ENCODE measurements at regions not wholly inside any gene's neighbourhood (a gene's known extent, or its start where the extent isn't known, plus 50 kb on each side); places are given as distances from the start of the nearest gene placed in this dataset.

DNA sequence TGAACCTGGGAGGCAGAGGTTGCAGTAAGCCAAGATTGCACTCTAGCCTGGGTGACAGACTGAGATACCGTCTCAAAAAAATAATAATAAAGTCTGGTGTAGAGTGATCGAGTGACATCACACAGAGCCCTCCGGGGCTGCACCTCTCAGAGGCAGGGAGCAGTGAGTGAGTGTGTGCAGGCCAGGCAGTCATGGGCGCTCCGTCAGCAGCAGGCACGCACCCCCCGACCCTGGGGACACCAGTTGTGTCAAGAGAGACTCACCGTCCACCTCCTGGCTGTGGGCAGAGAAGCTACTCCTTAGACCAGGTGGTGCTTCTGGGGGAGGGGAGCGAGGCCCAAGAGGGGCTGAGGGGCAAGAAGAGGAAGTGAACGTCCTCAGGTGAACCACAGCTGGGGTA lies 91.8 kb downstream of the SIK1 start:
- TF ChIP-seq, protein P1, sequence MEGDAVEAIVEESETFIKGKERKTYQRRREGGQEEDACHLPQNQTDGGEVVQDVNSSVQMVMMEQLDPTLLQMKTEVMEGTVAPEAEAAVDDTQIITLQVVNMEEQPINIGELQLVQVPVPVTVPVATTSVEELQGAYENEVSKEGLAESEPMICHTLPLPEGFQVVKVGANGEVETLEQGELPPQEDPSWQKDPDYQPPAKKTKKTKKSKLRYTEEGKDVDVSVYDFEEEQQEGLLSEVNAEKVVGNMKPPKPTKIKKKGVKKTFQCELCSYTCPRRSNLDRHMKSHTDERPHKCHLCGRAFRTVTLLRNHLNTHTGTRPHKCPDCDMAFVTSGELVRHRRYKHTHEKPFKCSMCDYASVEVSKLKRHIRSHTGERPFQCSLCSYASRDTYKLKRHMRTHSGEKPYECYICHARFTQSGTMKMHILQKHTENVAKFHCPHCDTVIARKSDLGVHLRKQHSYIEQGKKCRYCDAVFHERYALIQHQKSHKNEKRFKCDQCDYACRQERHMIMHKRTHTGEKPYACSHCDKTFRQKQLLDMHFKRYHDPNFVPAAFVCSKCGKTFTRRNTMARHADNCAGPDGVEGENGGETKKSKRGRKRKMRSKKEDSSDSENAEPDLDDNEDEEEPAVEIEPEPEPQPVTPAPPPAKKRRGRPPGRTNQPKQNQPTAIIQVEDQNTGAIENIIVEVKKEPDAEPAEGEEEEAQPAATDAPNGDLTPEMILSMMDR (IDR thresholded peaks at IDR 0.05), result no peak
- no peak for TF ChIP-seq POLR2A (IDR thresholded peaks at IDR 0.05)
